Fibroblast of lung (primary cell): ENCODE measurements at regions not wholly inside any gene's neighbourhood (a gene's known extent, or its start where the extent isn't known, plus 50 kb on each side); places are given as distances from the start of the nearest gene placed in this dataset.

Source experiments
- CTCF ChIP-seq, 2 donors: IDR thresholded peaks in 1 of 2; conservative IDR thresholded peaks in 1 of 2; 1 replicate in 1 of 2; 2 replicates in 1 of 2; pipeline ENCODE4 v1.5.1; 2011 to 2012; ENCODE audit warnings: low read length in 2 of 2, control low read depth in 1 of 2, inconsistent platforms in 1 of 2, low read depth in 1 of 2, mild to moderate bottlenecking in 1 of 2
- EZH2 ChIP-seq: IDR thresholded peaks from 2 replicates; pipeline ENCODE4 v1.5.1; 2012; ENCODE audit warnings: low read length, control low read depth, mild to moderate bottlenecking; ENCODE audit errors: missing control alignments

GRCh38 chr2:52658598-52658997 is 1109.0 kb upstream of the CHAC2 start:
- no peak for TF ChIP-seq CTCF (conservative IDR thresholded peaks at IDR 0.05 in 1 of 2, IDR thresholded peaks at IDR 0.05 in 1 of 2; ENCODE audit: low read depth in 1 of 2, low read length in 2 of 2)
- no peak for TF ChIP-seq EZH2
